RKO (cell line): ENCODE measurements at regions not wholly inside any gene's neighbourhood (a gene's known extent, or its start where the extent isn't known, plus 50 kb on each side); places are given as distances from the start of the nearest gene placed in this dataset.

Source experiments
- DNase-seq: peaks from one replicate; pipeline ENCODE4 v3.0.0-alpha.2; 2016; ENCODE audit warnings: low spot score

DNA sequence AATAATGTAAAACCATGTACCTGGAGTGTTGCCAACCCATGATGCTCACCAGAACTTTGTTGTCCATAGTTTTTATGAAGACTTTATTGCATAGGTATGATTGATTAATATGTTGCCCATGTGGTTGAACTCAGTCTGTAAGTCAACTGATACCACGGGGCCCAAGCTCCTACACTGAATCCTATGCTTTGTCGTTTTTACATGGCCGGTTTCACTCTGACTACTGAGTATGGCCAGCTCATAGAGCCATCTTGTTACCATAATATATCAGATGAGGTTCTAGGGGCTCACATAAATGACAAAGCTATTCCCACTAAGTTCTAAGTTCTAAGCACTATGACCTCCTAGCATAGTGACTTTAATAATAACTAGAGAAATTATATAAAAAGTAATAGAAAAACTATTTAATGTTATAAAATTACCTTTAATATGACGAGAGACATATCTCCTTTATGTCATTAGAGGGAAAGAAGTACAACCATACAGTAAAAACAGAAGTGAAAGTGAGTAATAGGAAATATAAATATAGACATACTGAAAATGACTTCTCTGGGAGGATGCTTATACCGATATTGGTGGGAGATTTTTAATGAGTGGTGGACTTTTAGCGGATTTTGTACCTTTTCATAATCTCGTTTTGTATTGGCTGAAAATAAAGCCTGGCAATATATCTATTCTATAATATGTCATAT, 983.4 kb upstream of the PRMT6 start:
- DNase-seq, result no peak

DNA sequence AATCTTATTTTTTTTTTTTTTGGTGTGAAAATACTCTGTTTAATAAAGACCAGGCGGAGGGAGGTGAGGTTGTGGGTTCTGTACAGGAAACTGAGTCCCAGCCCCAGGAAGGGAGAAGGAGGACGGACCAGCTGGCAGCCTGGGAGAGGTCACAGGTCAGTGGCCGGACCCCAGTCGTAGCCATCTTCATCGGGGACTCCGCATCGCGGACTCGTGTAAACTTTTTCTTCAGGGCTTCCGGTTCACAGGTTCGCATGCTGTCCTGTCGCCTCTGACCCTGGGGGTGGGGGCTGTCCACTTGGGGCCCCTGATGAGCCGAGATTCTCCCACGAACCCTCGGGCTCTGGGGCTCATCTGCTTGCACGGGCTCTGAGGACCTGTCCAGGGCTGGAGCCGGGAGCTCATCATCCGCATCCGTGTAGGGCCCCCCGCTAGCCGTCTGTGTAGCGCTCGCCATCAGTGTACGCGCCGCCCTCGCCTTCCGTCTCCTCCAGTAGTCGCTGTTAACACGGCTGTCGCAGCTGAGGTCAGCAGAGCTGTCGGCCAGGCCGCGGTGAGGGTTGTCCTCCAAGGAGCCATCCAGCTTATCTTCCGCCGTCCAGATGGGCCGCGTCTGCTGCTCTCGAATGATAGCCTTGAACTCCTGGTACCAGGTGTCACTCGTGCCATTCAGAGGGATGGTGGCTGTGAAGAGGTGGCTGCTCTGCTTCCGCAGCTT, 975.7 kb upstream of the PRMT6 start:
- DNase-seq, result no peak

DNA sequence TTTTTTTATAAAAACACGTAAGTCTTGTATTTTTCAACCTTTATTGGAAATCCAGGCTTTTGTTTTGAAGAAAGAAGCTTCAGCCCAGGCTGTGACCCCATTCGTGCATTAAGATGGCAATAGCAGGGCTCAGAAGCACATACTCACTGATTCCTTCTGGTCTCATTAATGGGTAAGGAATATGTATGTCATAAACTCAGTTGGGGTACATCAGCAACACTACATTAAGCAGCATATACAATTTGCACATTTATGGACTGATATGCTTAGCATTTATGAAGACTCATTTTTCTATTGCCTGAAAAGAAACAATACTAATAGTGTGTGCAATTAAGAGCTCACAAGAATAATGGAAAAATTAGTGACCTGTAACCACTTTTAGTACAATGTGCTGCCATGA, 945.4 kb upstream of the PRMT6 start:
- no peak for DNase-seq

DNA sequence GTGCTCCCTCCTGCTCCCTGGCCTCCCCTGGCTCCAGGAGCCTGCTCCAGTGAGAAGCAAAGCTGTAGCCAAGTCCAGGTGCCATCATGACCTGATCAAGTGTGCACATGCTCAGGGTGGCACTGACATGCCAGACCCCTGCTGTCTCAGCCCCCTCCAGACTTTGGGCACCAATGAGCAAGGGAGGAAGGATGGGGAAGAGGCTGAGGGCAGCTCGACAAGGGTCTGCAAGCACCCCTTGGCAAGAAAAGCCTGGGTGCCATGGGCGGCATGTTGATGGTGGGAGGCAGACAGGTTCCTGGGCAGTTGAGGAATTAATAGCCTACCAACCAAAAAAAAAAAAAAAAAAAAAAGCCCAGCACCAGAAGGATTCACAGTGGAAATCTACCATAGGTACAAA, 942.6 kb upstream of the PRMT6 start:
- DNase-seq, result no peak

DNA sequence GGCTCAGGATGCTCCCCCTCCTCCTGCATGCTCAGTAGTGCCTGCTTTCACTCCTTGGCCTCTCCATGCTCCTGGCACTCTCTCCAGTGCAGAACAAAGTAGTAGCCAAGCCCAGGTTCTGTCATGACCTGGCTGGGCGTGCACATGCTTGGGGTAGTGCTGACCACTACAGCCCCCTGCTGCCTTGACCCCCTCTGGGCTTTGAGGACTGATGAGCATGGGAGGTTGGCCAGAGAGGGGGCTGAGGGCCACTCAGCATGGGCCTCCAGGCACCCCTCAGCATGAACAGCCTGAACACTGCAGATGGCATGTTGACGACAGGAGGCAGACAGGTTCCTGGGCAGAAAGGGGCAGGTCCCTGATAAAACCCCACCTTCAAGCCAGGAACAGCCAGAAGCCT, 935.7 kb upstream of the PRMT6 start:
- DNase-seq, result no peak

DNA sequence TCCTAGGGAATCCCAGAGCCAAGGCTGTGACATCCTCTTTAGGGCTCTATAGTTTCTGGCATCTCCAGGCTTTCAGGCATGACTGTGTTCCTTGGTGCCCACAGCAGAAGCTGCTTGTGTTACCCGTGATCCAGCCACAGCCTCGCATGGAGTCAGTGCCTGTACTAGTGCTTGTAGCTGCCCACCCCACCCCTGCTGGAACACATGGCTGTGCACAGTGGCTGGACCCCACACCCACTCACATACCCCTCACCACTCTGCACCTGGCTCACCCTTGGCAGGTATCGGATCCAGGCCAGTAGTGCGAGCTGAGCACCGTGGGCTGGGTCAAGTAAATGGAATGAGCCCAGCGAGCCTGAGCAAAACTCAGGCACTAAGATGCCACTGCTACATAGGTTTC, 934.7 kb upstream of the PRMT6 start:
- no peak for DNase-seq

DNA sequence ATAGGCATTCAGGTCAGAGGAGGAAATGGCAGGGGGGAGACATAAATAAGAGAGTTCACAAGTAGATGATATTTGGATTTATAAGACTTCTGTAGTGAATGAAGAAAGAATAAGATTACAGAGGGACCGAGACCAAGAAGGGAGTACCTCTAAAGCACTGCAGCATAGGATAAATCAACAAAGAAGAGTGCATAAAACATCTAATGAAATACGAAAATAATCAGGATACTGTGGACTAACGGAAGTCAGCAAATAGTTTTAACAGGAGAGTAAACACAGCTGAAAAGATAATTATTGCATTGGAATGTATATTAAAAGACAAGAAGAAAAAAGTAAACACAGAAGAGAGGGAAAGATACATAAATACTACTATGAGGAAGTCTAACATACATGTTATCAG, 921.9 kb upstream of the PRMT6 start:
- no peak for DNase-seq

DNA sequence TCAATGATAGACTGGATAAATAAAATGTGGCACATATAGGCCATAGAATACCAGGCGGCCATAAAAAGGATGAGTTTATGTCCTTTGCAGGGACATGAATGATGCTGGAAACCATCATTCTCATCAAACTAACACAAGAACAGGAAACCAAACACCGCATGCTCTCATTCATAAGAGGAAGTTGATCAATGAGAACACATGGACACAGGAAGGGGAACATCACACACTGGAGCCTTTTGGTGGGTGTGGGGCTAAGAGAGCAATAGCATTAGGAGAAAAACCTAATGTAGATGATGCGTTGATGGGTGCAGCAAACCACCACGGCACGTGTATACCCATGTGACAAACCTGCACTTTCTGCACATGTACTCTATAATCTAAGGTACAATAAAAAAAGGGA, 883.4 kb upstream of the PRMT6 start:
- DNase-seq, result no peak

DNA sequence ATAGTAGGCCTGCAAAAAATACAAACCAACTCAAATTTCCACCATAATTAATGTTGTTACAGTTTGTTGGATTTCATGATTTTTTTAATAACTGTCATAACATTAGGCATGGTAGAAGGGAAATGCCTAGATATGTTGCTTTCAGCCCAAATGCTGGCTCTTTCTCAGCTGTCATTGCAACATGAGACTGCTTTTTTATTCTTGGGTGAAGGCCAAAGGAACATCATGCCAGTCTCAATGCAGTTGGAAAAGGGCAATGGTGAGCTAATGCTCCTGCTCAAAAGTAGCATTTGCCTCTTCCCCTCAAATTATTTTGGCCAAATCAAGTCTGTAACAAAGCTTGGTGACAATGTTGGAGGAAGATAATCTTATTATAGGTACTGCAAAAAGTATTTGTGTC, 877.7 kb upstream of the PRMT6 start:
- no peak for DNase-seq

DNA sequence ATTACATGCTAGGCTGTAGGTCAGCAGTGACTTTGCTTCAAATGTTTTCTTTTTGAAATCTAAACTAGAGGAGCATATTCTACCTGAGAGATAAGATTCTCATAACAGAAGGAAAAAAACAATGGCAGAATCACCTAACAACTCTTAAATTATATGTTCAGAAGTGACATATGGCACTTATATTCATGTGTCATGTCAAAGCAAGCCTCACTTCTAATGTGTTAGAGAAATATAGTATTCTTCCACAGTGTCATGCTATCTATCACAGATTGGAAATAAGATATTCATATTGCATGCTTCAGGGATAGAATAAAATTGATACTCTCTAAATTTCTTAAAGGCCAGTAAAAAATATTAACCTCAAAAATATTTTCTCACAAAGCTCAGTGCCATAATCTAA, 874.6 kb upstream of the PRMT6 start:
- DNase-seq, result no peak

DNA sequence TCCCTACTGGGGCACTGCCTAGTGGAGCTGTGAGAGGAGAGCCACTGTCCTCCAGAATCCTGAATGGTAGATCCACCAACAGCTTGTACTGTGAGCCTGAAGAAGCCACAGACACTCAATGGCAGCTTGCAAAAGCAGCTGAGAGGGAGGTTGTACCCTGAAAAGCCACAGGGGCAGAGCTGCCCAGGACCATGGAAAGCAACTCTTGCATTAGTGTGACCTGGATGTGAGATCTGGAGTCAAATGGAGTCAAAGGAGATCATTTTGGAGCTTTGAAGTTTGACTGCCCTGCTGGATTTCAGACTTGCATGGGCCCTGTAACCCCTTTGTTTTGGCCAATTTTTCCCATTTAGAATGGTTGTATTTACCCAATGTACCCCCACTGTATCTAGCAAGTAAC, 871.4 kb upstream of the PRMT6 start:
- DNase-seq, result no peak

DNA sequence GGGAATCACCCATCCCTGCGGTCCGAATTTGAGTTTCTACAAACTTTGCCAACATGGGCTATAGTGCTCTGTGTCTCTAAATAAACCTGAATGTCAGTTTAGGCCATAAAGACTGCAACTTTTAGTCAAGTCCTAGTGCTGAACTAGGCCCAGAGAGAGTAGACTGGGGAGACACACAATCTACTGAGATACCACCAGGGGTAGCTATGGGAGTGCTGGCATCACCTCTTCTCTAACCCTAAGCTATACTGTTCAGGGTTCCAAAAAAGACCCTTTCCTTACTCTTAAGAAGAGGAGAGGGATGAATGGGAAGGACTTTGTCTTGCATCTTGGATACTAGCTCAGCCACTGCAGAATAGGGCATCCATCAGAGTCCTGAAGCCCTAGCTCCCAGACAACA, 866.7 kb upstream of the PRMT6 start:
- DNase-seq, result no peak

DNA sequence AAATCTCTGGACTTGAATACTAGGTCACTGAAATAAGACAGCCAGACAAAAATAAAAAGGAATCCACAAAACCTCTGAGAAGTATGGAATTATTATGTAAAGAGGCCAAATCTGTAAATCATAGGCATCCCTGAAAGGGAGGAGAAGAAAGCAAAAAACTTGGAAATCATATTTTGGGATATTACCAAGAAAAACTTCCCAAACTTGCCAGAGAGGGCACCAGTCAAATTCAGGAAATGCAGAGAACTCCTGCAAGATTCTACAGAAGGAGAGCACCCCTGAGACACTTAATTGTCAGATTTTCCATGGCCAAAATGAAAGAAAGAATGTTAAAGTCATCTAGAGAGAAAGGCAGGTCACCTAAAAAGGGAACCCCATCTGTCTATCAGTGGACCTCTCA, 862.3 kb upstream of the PRMT6 start:
- DNase-seq, result no peak

DNA sequence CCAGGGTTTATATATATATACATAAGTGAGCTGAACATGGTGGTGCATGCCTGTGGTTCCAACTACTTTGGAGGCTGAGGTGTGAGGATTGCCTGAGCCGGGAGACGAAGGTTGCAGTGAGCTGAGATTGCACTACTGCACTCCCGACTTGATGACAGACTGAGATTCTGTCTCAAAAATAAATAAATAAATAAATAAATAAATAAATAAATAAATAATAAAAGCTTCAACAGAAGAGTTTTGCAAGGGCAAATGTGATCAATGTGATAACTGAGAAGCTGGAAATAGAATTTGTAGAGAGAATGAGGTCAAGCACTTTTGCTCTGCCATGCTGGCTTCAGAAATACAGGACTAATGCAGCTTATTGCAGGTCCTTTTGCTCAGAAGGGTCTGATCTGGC, 855.8 kb upstream of the PRMT6 start:
- no peak for DNase-seq

DNA sequence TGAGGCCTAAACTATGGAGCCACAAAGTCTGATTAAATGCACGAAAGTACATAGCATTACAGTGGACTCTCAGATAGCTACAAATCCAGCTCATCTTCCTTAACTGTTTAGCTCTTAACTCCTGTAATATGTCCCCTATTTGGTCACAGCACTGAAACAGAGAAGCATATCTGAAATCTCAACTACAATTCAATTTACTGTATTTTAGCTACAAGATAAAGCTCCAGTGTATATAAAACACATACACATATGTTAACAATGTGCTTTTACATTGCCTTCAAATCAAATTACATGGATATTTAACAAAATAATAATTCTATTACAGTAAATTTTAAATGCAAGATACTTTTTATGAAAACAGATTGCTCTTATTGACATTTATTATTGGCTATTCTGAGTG, 849.3 kb upstream of the PRMT6 start:
- no peak for DNase-seq

DNA sequence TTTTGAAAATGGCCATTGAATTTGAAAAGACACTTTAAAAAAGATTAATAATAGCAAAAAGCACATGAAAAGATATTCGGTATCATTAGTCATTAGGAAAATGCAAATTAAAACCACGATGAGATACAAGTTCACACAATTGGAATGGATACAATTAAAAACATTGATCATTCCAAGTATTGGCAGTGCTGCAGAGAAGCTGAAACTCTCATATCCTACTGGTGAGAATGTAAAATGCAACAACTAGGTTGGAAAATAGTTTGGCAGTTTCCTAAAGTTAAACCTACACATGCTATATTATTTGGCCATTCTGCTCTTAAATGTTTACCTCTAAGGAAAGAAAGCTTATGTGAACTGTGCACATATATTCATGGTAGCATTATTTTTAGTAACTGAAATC, 838.7 kb upstream of the PRMT6 start:
- DNase-seq, result no peak

DNA sequence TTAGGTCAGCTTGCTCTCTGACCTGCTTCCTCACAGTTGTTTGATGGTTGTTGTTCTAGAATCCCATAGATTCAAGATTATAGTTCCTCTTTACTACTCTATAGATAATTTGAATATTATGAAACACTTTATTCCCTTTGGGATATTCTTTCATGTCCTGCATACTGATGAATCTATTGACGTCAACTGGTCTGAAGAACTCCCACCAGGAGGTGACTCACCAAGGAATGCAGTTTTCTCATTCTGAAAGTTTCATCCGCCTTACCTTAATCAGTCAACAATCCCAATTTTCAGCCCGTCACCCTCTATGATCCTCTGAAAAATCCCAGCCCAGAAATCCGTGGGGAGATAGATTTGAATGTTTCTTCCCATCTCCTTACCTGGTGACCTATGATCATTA, 834.1 kb upstream of the PRMT6 start:
- peak; percentile 6 for DNase-seq

DNA sequence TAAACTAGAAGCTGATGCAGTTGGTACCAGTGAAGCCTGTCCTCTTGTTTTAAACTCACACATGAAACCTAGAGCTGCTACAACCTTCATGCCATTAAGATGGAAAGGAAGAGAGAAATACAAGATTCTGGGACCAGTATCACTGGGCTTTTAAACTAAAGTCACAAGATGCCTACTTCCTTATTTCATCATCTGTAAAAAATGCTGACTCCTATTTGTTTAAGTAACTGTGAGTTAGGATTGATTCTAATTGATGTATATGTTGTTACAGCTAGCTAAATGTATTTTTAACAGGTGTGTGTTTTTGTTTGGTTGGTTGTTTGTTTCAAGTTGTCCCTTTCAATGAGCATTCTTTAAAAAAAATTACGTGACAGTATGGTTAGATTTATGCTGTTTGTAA, 833.3 kb upstream of the PRMT6 start:
- no peak for DNase-seq

DNA sequence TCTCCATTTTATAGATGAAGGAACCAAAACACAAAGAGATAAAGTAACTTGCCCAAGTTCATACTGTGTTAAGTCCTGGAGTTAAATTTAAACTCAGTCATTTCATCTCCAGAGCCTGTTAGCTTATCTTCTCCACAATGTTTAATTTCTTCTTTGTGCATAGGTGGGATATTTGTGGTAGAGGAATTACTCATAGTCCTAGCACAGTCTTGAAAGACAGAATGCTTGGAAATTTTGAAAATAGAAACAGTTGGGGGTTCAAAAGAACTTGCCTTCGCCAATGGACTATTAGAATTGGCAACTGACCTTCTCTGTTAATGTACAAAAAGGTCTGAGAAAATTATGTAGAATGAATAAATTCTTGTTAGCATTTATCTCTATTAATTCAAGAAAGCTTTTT, 832.0 kb upstream of the PRMT6 start:
- DNase-seq, result no peak

DNA sequence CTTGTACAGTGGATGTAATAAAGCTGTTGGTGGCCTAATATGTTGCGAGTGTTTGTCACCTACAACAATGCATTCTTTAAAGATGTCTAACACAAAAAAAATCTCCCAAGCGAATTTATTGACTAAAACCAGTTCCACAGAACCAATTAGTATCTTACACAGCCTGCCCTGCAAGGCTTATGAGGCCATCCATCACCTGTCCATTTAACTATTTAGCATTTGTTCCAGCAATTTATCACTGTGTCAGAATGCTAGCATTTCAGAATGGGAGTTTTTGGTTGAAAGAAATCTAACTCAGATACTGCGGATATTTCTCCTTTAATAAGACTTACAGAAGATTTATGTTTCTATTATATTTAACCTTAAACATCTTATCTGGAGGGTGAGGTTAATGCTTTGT, 831.1 kb upstream of the PRMT6 start:
- no peak for DNase-seq

DNA sequence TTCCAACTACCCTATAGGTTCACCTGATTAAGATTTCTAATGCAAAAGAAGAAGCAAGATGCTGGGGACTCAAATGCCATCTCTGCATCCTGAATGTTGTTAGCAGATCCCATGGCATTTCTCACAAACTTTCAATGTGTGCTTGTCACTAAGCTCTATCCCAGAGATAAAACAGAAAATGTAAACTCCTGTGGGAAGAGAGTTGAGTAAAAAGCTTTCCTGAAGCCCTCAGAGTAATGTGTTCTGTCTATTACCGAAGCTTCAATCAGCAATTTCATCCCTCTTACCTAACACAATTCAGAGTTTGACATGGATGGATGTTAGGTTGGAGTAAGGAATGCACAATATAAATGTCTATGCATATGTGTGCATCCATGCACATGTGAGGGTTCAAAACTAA, 829.9 kb upstream of the PRMT6 start:
- DNase-seq, result no peak

DNA sequence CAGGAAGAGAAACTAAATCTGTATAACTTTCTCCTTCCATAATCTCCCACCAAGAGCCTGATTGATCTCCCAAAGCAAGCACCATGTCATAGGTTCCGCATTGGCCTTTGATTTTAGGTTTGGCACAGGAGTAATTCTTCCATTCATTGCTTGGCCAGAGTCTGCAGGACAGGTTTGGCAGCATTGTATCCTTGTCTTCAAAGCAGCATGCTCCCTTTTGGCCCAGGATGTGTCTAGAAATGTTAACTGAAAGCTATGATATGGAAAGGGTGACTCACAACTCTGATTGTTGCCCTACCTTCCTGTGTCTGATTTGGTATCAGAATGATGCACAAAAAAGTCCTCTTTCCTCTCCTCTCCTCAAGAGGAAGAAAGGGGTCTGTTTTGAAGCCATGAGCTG, 824.3 kb upstream of the PRMT6 start:
- no peak for DNase-seq

DNA sequence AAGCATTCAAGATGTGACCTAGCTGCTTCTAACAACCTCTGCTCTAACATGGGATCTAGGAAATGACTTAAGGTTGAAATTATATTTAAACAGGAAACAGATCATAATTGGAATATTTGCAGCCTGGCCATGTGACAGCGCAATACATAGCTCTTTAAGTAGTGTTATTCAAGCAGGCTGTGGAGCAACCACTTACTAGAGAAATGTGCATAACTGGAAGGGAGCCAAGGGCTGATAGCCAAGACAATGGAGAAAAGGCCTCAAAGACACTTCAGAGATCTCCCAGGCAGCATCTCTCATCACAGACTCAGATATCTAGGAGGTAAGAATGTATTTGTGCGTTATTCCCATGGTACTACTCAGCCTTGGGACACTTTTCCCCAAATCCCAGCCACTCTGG, 823.0 kb upstream of the PRMT6 start:
- DNase-seq, result no peak

DNA sequence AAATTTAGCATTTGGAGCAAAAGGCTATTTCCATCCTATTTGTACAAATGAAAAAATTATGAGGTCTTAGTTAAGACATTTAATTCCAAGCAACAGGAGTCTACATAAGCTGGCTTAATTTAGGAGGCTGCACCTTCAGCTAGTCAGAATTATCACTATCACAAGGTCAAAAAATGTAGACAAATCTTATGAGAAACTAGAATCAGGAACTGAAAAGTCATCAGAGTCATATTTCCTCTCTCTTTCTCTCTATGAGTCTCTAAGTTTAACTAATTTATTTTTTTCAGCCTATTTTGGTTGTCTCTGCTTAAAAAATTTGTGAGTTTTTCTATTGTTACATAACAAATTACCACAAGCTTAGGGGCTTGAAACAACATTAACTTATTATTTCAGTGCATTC, 807.1 kb upstream of the PRMT6 start:
- DNase-seq, result no peak
